ENCODE measurements at regions not wholly inside any gene's neighbourhood (a gene's known extent, or its start where the extent isn't known, plus 50 kb on each side); places are given as distances from the start of the nearest gene placed in this dataset.

GRCh38 chr17:53149316-53149715 lies 673.4 kb upstream of the KIF2B start:
- TF ChIP-seq CTCF (IDR thresholded peaks at IDR 0.05 in 2 of 3, conservative IDR thresholded peaks at IDR 0.05 in 1 of 3; ENCODE audit: borderline replicate concordance in 1 of 3, insufficient read depth in 1 of 3, low read depth in 2 of 3, low read length in 2 of 3) = no peak
- no peak for TF ChIP-seq SIN3A (IDR thresholded peaks at IDR 0.05; ENCODE audit: low read depth)
- TF ChIP-seq POLR2A (IDR thresholded peaks at IDR 0.05; ENCODE audit: borderline replicate concordance, extremely low read depth, insufficient read depth, insufficient read length) = no peak
- TF ChIP-seq RAD21 (IDR thresholded peaks at IDR 0.05; ENCODE audit: low read depth) = no peak
- no peak for TF ChIP-seq EZH2phosphoT487 (IDR thresholded peaks at IDR 0.05; ENCODE audit: borderline replicate concordance)
- no peak for TF ChIP-seq EGR1 (IDR thresholded peaks at IDR 0.05; ENCODE audit: low read depth)
- TF ChIP-seq POLR2AphosphoS5 (IDR thresholded peaks at IDR 0.05; ENCODE audit: low read depth, low read length) = no peak
- TF ChIP-seq SP1 (IDR thresholded peaks at IDR 0.05; ENCODE audit: low read depth) = no peak
- TF ChIP-seq, protein P1, sequence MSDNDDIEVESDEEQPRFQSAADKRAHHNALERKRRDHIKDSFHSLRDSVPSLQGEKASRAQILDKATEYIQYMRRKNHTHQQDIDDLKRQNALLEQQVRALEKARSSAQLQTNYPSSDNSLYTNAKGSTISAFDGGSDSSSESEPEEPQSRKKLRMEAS (IDR thresholded peaks at IDR 0.05) = no peak
- TF ChIP-seq, protein P2, sequence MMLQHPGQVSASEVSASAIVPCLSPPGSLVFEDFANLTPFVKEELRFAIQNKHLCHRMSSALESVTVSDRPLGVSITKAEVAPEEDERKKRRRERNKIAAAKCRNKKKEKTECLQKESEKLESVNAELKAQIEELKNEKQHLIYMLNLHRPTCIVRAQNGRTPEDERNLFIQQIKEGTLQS (IDR thresholded peaks at IDR 0.05) = no peak
- no peak for TF ChIP-seq ZNF274 (IDR thresholded peaks at IDR 0.05; ENCODE audit: low read depth, low read length)
- TF ChIP-seq EZH2 (IDR thresholded peaks at IDR 0.05) = no peak
- no peak for TF ChIP-seq SRF (IDR thresholded peaks at IDR 0.05; ENCODE audit: low read depth)
- TF ChIP-seq CEBPB (IDR thresholded peaks at IDR 0.05; ENCODE audit: low read depth) = no peak

All from HCT116 (cell line).